HS-27A (cell line): ENCODE measurements at regions not wholly inside any gene's neighbourhood (a gene's known extent, or its start where the extent isn't known, plus 50 kb on each side); places are given as distances from the start of the nearest gene placed in this dataset.

Experiments
- DNase-seq: peaks from one replicate; pipeline ENCODE4 v3.0.0-alpha.2; 2012; ENCODE audit warnings: low read depth, missing footprints

- DNase-seq = no peak
These were observed 395.3 kb upstream of the SULF2 start for GRCh38 chr20:48180618-48181017.

- DNase-seq = no peak
These were observed 394.7 kb upstream of the SULF2 start for GRCh38 chr20:48180024-48180423.

GRCh38 chr20:48178633-48179032 lies 393.4 kb upstream of the SULF2 start:
- no peak for DNase-seq

- DNase-seq = no peak
These were observed 391.8 kb upstream of the SULF2 start for GRCh38 chr20:48177058-48177457.

GRCh38 chr20:48176139-48176538 lies 390.9 kb upstream of the SULF2 start:
- no peak for DNase-seq

- no peak for DNase-seq
These were observed 390.0 kb upstream of the SULF2 start for GRCh38 chr20:48175261-48175660.

- no peak for DNase-seq
These were observed 387.0 kb upstream of the SULF2 start for GRCh38 chr20:48172357-48172702.

- DNase-seq = no peak
These were observed 386.5 kb upstream of the SULF2 start for GRCh38 chr20:48171626-48172356.

GRCh38 chr20:48171071-48171470 lies 385.8 kb upstream of the SULF2 start:
- DNase-seq = no peak

GRCh38 chr20:48170625-48171024 lies 385.3 kb upstream of the SULF2 start:
- DNase-seq = no peak

GRCh38 chr20:48169650-48170225 lies 384.5 kb upstream of the SULF2 start:
- no peak for DNase-seq

GRCh38 chr20:48166082-48166835 lies 381.0 kb upstream of the SULF2 start:
- DNase-seq = no peak

- no peak for DNase-seq
These were observed 380.1 kb upstream of the SULF2 start for GRCh38 chr20:48165401-48165685.

- DNase-seq = no peak
These were observed 379.5 kb upstream of the SULF2 start for GRCh38 chr20:48164566-48165400.

GRCh38 chr20:48164034-48164433 lies 378.8 kb upstream of the SULF2 start:
- no peak for DNase-seq

- no peak for DNase-seq
These were observed 378.2 kb upstream of the SULF2 start for GRCh38 chr20:48163505-48163904.

- DNase-seq = no peak
These were observed 377.3 kb upstream of the SULF2 start for GRCh38 chr20:48162621-48163020.

GRCh38 chr20:48159145-48160008 lies 374.1 kb upstream of the SULF2 start:
- DNase-seq = no peak

GRCh38 chr20:48158014-48158413 lies 372.7 kb upstream of the SULF2 start:
- no peak for DNase-seq

- no peak for DNase-seq
These were observed 371.8 kb upstream of the SULF2 start for GRCh38 chr20:48156951-48157700.

- DNase-seq = no peak
These were observed 371.2 kb upstream of the SULF2 start for GRCh38 chr20:48156521-48156920.
